Neural cell (in vitro differentiated cells): ENCODE measurements at regions not wholly inside any gene's neighbourhood (a gene's known extent, or its start where the extent isn't known, plus 50 kb on each side); places are given as distances from the start of the nearest gene placed in this dataset.

ENCODE experiments used
- H2AFZ ChIP-seq: fragments of 200-600, 300-800 bp; sonication (generic), shearing (Covaris generic); 2 replicates; pipeline ENCODE4 v1.6.0; 2014; ENCODE audit warnings: low read depth, mild to moderate bottlenecking, antibody characterized with exemption, low read length, moderate library complexity
- H3F3A ChIP-seq: fragments of 200-600 bp; shearing (Covaris generic); 2 replicates; pipeline ENCODE4 v1.6.1; 2016; ENCODE audit warnings: mild to moderate bottlenecking, moderate library complexity, mixed read lengths, antibody characterized with exemption, low read length; ENCODE audit not compliant: insufficient read depth, poor library complexity, severe bottlenecking
- H3K27ac ChIP-seq: fragments of 200-600, 300-800 bp; sonication (generic), shearing (Covaris generic); 2 replicates; pipeline ENCODE4 v1.5.1; 2014; ENCODE audit warnings: mild to moderate bottlenecking, low read length, moderate library complexity
- H3K27me3 ChIP-seq: fragments of 300-800, 200-600 bp; sonication (generic), shearing (Covaris generic); 2 replicates; pipeline ENCODE4 v1.6.0; 2014; ENCODE audit warnings: mild to moderate bottlenecking, low read depth, low read length, moderate library complexity; ENCODE audit not compliant: insufficient read depth
- H3K36me3 ChIP-seq: fragments of 300-800, 200-600 bp; sonication (generic), shearing (Covaris generic); 2 replicates; pipeline ENCODE4 v1.5.1; 2014; ENCODE audit warnings: mild to moderate bottlenecking, antibody characterized with exemption, low read length, moderate library complexity; ENCODE audit not compliant: insufficient read depth
- H3K4me2 ChIP-seq: fragments of 300-800, 200-600 bp; sonication (generic), shearing (Covaris generic); 2 replicates; pipeline ENCODE4 v1.6.0; 2014; ENCODE audit warnings: mild to moderate bottlenecking, low read length
- H3K4me3 ChIP-seq: fragments of 300-800, 200-600 bp; sonication (generic), shearing (Covaris generic); 2 replicates; pipeline ENCODE4 v1.5.1; 2014; ENCODE audit warnings: mild to moderate bottlenecking, low read length, moderate library complexity
- H3K79me2 ChIP-seq: fragments of 200-600 bp; shearing (Covaris generic); replicated peaks from 2 replicates; pipeline ENCODE4 v1.6.0; 2014; ENCODE audit warnings: mild to moderate bottlenecking, low read length, moderate library complexity; ENCODE audit not compliant: insufficient read depth
- H3K9ac ChIP-seq: fragments of 300-800, 200-600 bp; sonication (generic), shearing (Covaris generic); 2 replicates; pipeline ENCODE4 v1.6.1; 2016; ENCODE audit warnings: mild to moderate bottlenecking, low read length, mixed read lengths
- H3K9me2 ChIP-seq: fragments of 200-600 bp; shearing (Covaris generic); 2 replicates; pipeline ENCODE4 v1.6.1; 2016; ENCODE audit warnings: mild to moderate bottlenecking, low read length, mixed read lengths; ENCODE audit not compliant: insufficient read depth
- H3K9me3 ChIP-seq: fragments of 200-600, 300-800 bp; sonication (generic), shearing (Covaris generic); 2 replicates; pipeline ENCODE4 v1.6.1; 2016; ENCODE audit warnings: mild to moderate bottlenecking, mixed run types, low read length, moderate library complexity, mixed read lengths
- H4K20me1 ChIP-seq: fragments of 200-600 bp; shearing (Covaris generic); 2 replicates; pipeline ENCODE4 v1.6.1; 2016; ENCODE audit warnings: mild to moderate bottlenecking, mixed run types; ENCODE audit not compliant: insufficient read depth
- EP300 ChIP-seq: fragments of 450-650 bp; conservative IDR thresholded peaks from 2 replicates; pipeline ENCODE4 v1.6.1; 2014; ENCODE audit warnings: antibody characterized with exemption, mild to moderate bottlenecking, moderate library complexity; ENCODE audit not compliant: poor library complexity, severe bottlenecking
- EZH2 ChIP-seq: fragments of 200-600, 300-800 bp; shearing (Covaris generic), sonication (generic); IDR thresholded peaks from 2 replicates; pipeline ENCODE4 v1.6.1; 2014; ENCODE audit warnings: antibody characterized with exemption, low read length, borderline replicate concordance, mild to moderate bottlenecking; ENCODE audit not compliant: insufficient read depth, poor library complexity, severe bottlenecking
- MXI1 ChIP-seq: fragments of 450-650 bp; conservative IDR thresholded peaks from 2 replicates; pipeline ENCODE4 v1.6.1; 2014; ENCODE audit warnings: antibody characterized with exemption, mild to moderate bottlenecking; ENCODE audit not compliant: poor library complexity, severe bottlenecking
- POLR2AphosphoS5 ChIP-seq: IDR thresholded peaks from 2 replicates; pipeline ENCODE4 v1.6.1; 2012
- SMC3 ChIP-seq: fragments of 450-650 bp; conservative IDR thresholded peaks from 2 replicates; pipeline ENCODE4 v1.6.1; 2014; ENCODE audit warnings: antibody characterized with exemption, mild to moderate bottlenecking, moderate library complexity; ENCODE audit not compliant: poor library complexity
- TAF1 ChIP-seq: IDR thresholded peaks from 2 replicates; pipeline ENCODE4 v1.6.1; 2012; ENCODE audit warnings: low read depth
- TF ChIP-seq, protein P1 (sequence below): IDR thresholded peaks from 2 replicates; pipeline ENCODE4 v1.6.1; 2012; ENCODE audit warnings: borderline replicate concordance
- TF ChIP-seq, protein P2 (sequence below): fragments of 450-650 bp; IDR thresholded peaks from 2 replicates; pipeline ENCODE4 v1.5.1; 2014; ENCODE audit warnings: antibody characterized with exemption, mild to moderate bottlenecking, moderate library complexity; ENCODE audit not compliant: poor library complexity, severe bottlenecking

DNA sequence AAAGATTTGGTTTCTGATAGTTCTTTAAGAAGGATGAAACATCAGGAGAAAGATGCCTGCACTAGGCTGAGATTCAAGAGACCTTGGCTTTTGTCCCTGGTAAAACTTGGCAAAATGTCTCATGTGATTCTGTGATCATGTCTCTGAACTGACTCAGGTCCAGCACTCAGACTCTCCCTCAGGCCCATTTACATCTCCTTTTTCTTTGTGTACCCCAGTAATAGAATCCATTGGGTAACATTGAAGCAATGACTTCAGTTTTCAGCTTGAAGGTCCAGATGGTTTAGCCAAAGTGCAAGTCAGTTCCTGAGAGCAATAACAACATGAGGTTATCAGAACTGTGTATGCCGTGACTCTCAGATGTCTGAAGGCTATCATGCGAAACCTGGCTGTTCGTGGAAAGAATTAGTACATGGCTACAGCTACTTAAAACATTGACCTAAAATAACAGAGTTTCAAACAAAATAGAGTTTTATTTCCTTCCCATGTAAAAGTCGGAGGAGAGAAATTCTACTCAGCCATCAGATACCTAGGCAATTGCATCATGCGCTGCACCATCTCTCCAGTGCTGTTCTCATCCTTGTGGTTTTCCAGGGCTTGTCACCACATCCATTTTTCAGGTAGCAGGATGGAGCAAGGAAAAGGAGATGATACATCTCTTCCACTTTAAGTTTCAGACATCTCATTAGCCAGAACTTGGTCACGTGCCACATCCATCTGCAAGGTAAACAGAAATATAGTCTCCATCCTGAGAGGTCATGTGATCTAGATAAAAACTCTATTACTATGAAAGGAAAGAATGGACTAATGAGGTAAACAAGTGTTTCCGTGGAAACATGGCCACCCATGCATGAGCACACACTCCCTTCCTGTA, 117.3 kb downstream of the POSTN start:
- Histone ChIP-seq H3F3A (no peaks in the 10 kb centered on the region), H3K9ac (no peak overlapping the region), H3K27me3 (no peaks in the 10 kb centered on the region), H3K9me2 (no peaks in the 10 kb centered on the region), H3K36me3 (no peaks in the 10 kb centered on the region), H3K4me3 (no peak overlapping the region), H4K20me1 (no peaks in the 10 kb centered on the region), H2AFZ (no peak overlapping the region), H3K9me3 (no peaks in the 10 kb centered on the region), H3K79me2 (no peaks in the 10 kb centered on the region), H3K4me2 (no peak overlapping the region), H3K27ac (no peak overlapping the region)
- TF ChIP-seq TAF1: no peak
- TF ChIP-seq, protein P1, sequence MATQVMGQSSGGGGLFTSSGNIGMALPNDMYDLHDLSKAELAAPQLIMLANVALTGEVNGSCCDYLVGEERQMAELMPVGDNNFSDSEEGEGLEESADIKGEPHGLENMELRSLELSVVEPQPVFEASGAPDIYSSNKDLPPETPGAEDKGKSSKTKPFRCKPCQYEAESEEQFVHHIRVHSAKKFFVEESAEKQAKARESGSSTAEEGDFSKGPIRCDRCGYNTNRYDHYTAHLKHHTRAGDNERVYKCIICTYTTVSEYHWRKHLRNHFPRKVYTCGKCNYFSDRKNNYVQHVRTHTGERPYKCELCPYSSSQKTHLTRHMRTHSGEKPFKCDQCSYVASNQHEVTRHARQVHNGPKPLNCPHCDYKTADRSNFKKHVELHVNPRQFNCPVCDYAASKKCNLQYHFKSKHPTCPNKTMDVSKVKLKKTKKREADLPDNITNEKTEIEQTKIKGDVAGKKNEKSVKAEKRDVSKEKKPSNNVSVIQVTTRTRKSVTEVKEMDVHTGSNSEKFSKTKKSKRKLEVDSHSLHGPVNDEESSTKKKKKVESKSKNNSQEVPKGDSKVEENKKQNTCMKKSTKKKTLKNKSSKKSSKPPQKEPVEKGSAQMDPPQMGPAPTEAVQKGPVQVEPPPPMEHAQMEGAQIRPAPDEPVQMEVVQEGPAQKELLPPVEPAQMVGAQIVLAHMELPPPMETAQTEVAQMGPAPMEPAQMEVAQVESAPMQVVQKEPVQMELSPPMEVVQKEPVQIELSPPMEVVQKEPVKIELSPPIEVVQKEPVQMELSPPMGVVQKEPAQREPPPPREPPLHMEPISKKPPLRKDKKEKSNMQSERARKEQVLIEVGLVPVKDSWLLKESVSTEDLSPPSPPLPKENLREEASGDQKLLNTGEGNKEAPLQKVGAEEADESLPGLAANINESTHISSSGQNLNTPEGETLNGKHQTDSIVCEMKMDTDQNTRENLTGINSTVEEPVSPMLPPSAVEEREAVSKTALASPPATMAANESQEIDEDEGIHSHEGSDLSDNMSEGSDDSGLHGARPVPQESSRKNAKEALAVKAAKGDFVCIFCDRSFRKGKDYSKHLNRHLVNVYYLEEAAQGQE: no peak
- no peak for TF ChIP-seq POLR2AphosphoS5
- TF ChIP-seq EZH2: no peak

DNA sequence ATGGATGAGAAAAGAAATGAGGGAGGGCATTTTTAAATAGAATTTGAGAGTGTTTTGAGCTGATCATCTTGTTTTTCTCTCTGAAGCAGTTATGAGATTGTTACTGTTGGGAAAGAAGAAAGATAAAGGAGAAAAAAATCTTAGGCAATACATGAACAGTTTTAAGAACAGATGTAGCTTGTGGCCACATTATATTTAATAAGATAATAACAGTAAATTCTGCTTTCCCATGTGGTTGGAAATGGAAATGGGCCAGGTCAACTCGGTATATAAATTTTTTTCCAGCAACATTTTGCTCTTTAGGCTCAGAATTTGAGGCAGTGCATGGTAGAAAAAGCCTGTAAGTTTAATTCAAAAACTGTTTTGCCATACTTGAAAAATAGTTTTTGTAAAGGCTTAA, 118.7 kb downstream of the POSTN start:
- Histone ChIP-seq H3K79me2 (no peaks in the 10 kb centered on the region), H3K4me2 (no peak overlapping the region), H3K27me3 (no peaks in the 10 kb centered on the region), H3K9ac (no peak overlapping the region), H3K4me3 (no peak overlapping the region), H3K9me2 (no peaks in the 10 kb centered on the region), H2AFZ (no peak overlapping the region), H3K36me3 (no peaks in the 10 kb centered on the region), H4K20me1 (no peaks in the 10 kb centered on the region), H3F3A (no peaks in the 10 kb centered on the region), H3K9me3 (no peaks in the 10 kb centered on the region), H3K27ac (no peak overlapping the region)
- TF ChIP-seq, protein P1: no peak
- TF ChIP-seq EP300: no peak
- no peak for TF ChIP-seq MXI1
- no peak for TF ChIP-seq POLR2AphosphoS5
- no peak for TF ChIP-seq SMC3
- TF ChIP-seq, protein P2, sequence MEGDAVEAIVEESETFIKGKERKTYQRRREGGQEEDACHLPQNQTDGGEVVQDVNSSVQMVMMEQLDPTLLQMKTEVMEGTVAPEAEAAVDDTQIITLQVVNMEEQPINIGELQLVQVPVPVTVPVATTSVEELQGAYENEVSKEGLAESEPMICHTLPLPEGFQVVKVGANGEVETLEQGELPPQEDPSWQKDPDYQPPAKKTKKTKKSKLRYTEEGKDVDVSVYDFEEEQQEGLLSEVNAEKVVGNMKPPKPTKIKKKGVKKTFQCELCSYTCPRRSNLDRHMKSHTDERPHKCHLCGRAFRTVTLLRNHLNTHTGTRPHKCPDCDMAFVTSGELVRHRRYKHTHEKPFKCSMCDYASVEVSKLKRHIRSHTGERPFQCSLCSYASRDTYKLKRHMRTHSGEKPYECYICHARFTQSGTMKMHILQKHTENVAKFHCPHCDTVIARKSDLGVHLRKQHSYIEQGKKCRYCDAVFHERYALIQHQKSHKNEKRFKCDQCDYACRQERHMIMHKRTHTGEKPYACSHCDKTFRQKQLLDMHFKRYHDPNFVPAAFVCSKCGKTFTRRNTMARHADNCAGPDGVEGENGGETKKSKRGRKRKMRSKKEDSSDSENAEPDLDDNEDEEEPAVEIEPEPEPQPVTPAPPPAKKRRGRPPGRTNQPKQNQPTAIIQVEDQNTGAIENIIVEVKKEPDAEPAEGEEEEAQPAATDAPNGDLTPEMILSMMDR: no peak
- no peak for TF ChIP-seq EZH2
